Astrocyte (in vitro differentiated cells and primary cell): ENCODE measurements at regions not wholly inside any gene's neighbourhood (a gene's known extent, or its start where the extent isn't known, plus 50 kb on each side); places are given as distances from the start of the nearest gene placed in this dataset.

Experiments
- CTCF ChIP-seq: IDR thresholded peaks from 2 replicates; pipeline ENCODE4 v1.5.1; 2011; ENCODE audit warnings: low read depth, mild to moderate bottlenecking, inconsistent platforms, low read length, moderate library complexity; ENCODE audit not compliant: insufficient read depth
- EZH2 ChIP-seq: IDR thresholded peaks from 2 replicates; pipeline ENCODE4 v1.6.1; 2012; ENCODE audit warnings: mild to moderate bottlenecking, low read length, inconsistent platforms; ENCODE audit not compliant: insufficient read depth

GRCh38 chr6:106906232-106906631, 68.3 kb downstream of the CD24 start:
- TF ChIP-seq EZH2 (no peak), CTCF (no peak)
